GM12891 (cell line): ENCODE measurements at regions not wholly inside any gene's neighbourhood (a gene's known extent, or its start where the extent isn't known, plus 50 kb on each side); places are given as distances from the start of the nearest gene placed in this dataset.

Experiments used
- POLR2A ChIP-seq: IDR thresholded peaks from 2 replicates; pipeline ENCODE4 v1.6.1; 2011; ENCODE audit warnings: low read depth, low read length, control low read depth
- POLR2AphosphoS5 ChIP-seq: IDR thresholded peaks from 2 replicates; pipeline ENCODE4 v1.6.1; 2011; ENCODE audit warnings: low read depth, low read length, control low read depth
- SPI1 ChIP-seq: IDR thresholded peaks from 2 replicates; pipeline ENCODE4 v1.6.1; 2011; ENCODE audit warnings: low read depth, low read length, control low read depth
- TAF1 ChIP-seq: IDR thresholded peaks from 2 replicates; pipeline ENCODE4 v1.6.1; 2011; ENCODE audit warnings: low read depth, low read length, control low read depth

DNA sequence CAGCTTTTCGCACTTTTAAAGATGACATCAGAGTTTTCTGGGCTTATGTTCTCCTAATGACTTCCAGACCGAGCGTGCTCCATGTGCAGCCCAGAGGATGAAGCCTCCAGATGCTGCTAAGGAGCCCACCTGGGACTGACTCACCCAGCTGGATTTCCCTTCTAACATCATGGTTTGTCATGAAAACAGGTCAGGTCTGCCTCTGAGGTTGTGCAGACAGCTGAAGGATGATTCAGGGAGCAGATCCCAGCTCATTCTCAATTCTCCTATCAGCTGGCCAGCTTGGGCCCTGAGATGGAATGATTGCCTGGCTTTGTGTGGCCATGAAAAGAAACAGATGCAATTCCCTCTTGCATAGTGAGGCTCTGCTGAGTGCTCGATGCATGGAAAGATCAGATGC, 123.9 kb upstream of the DUSP10 start:
- no peak for TF ChIP-seq SPI1
- no peak for TF ChIP-seq POLR2A
- no peak for TF ChIP-seq POLR2AphosphoS5
- TF ChIP-seq TAF1: no peak
